PC-3 (cell line): ENCODE measurements at regions not wholly inside any gene's neighbourhood (a gene's known extent, or its start where the extent isn't known, plus 50 kb on each side); places are given as distances from the start of the nearest gene placed in this dataset.

ENCODE experiments used
- ATAC-seq: fragments of 200-7000 bp; cut with Tn5 transposase; 2 replicates; pipeline ENCODE4 v1.9.1; 2020; ENCODE audit warnings: mild to moderate bottlenecking, moderate library complexity
- BruUV-seq: library from RNA; stranded (reverse); fragments of 400-500 nt; replicated peaks from 2 replicates; lab custom pipeline; 2021; lab: Mats Ljungman, UMichigan
- CTCF ChIA-PET: fragments of 300-600 bp; sonication (Branson Sonifier 250); formaldehyde crosslinking; loops from one replicate; lab custom pipeline; 2022; ENCODE audit warnings: antibody characterized with exemption; lab: Charles Lee
- POLR2A ChIA-PET: fragments of 300-600 bp; sonication (Branson Sonifier 250); formaldehyde crosslinking; loops from one replicate; lab custom pipeline; 2022; ENCODE audit warnings: antibody characterized with exemption; ENCODE audit not compliant: unreplicated experiment; lab: Charles Lee
- DNase-seq: peaks from one replicate; pipeline ENCODE4 v3.0.0-alpha.2; 2015
- H2AFZ ChIP-seq: fragments of 300-600 bp; sonication (generic); 2 replicates; pipeline ENCODE4 v1.6.0; 2016; ENCODE audit warnings: antibody characterized with exemption, low read length
- H3F3A ChIP-seq: fragments of 300-600 bp; sonication (generic); one replicate; pipeline ENCODE4 v1.6.0; 2017; ENCODE audit warnings: antibody characterized with exemption, low read length, control low read depth, mild to moderate bottlenecking; ENCODE audit not compliant: unreplicated experiment
- H3K27ac ChIP-seq: fragments of 300-600 bp; sonication (generic); 2 replicates; pipeline ENCODE4 v1.5.1; 2016; ENCODE audit warnings: mild to moderate bottlenecking, low read length
- H3K27me3 ChIP-seq: fragments of 300-600 bp; sonication (generic); 2 replicates; pipeline ENCODE4 v1.6.1; 2016; ENCODE audit warnings: low read length, mixed read lengths
- H3K36me3 ChIP-seq: fragments of 300-600 bp; sonication (generic); 2 replicates; pipeline ENCODE4 v1.6.1; 2016; ENCODE audit warnings: low read depth, mixed run types, low read length, mixed read lengths
- H3K4me1 ChIP-seq: fragments of 300-600 bp; sonication (generic); 2 replicates; pipeline ENCODE4 v1.5.1; 2016; ENCODE audit warnings: low read length; ENCODE audit not compliant: insufficient read depth
- H3K4me2 ChIP-seq: fragments of 300-600 bp; sonication (generic); 2 replicates; pipeline ENCODE4 v1.6.0; 2016; ENCODE audit warnings: low read length
- H3K4me3 ChIP-seq: fragments of 300-600 bp; sonication (generic); 2 replicates; pipeline ENCODE4 v1.5.1; 2016; ENCODE audit warnings: mild to moderate bottlenecking, low read length, mixed read lengths
- H3K79me2 ChIP-seq: fragments of 300-600 bp; sonication (generic); 2 replicates; pipeline ENCODE4 v1.6.1; 2017; ENCODE audit warnings: low read length, mixed read lengths
- H3K9ac ChIP-seq: fragments of 300-600 bp; sonication (generic); 2 replicates; pipeline ENCODE4 v1.6.0; 2016; ENCODE audit warnings: mild to moderate bottlenecking, low read length
- H3K9me2 ChIP-seq: fragments of 300-600 bp; sonication (generic); replicated peaks from 2 replicates; pipeline ENCODE4 v1.6.1; 2016; ENCODE audit warnings: mixed run types, low read length, mixed read lengths
- H3K9me3 ChIP-seq: fragments of 300-600 bp; sonication (generic); 2 replicates; pipeline ENCODE4 v1.6.1; 2016; ENCODE audit warnings: low read length, mixed read lengths
- H4K20me1 ChIP-seq: fragments of 300-600 bp; sonication (generic); 2 replicates; pipeline ENCODE4 v1.6.1; 2016; ENCODE audit warnings: low read length, mixed read lengths
- EZH2 ChIP-seq: fragments of 300-600 bp; sonication (generic); IDR thresholded peaks from one replicate; pipeline ENCODE4 v1.6.1; 2017; ENCODE audit warnings: antibody characterized with exemption, mild to moderate bottlenecking, low read length; ENCODE audit not compliant: unreplicated experiment
- EZH2phosphoT487 ChIP-seq: fragments of 300-600 bp; sonication (generic); IDR thresholded peaks from 2 replicates; pipeline ENCODE4 v1.6.1; 2018; ENCODE audit warnings: mild to moderate bottlenecking, antibody characterized with exemption, low read length, borderline replicate concordance
- intact Hi-C: fragments of 100-400 bp; cut with micrococcal nuclease; formaldehyde crosslinking; loops from 2 replicates; pipeline ENCODE4 v1.9.0; 2023
- TF ChIP-seq, protein P1 (sequence below): fragments of 300-600 bp; sonication (generic); conservative IDR thresholded peaks from 2 replicates; pipeline ENCODE4 v1.5.1; 2017; ENCODE audit warnings: antibody characterized with exemption, low read depth, mild to moderate bottlenecking, low read length

DNA sequence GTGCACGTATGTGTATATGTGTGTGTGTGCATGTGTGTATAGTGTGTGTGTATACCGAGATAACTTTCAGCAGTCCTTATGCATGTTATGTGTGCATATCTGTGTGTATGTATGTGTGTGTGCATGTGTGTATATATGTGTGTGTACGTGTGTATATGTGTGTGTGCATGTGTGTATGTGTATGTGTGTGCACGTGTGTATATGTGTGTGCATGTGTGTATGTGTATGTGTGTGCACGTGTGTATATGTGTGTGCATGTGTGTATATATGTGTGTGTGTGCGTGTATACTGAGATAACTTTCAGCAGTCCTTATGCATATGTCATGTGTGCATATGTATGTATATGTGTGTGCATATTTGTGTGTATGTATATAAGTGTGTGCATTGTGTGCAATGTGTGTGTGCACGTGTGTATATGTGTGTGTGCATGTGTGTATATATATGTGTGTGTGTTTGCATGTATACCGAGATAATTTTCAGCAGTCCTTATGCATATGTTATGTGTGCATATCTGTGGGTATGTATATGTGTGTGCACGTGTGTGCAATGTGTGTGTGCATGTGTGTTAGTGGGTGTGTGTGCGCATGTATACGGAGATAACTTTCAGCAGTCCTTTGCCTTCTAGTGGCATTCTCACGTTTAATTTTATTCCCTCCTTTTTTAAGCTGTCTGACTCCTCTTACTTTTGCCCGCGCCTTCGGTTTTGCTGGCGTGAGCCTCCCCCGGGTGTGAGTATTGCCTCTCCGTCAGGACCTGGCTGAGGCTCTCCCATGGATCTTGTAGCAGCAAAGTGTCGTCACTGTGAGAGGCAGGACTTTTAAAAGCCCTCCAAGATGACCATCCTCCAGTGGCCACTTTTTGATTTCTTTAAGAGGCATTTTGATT, 99.6 kb upstream of the SHOX start:
- no peak overlapping the region for H3K4me2 ChIP-seq
- no peaks in the 10 kb centered on the region for H3K9me2 ChIP-seq
- ChIA-PET POLR2A (no interaction called here), CTCF (no interaction called here)
- H3K27me3 ChIP-seq: no peaks in the 10 kb centered on the region
- H3K9ac ChIP-seq: no peak overlapping the region
- no TSS peak for BruUV-seq
- ATAC-seq (no peak), DNase-seq (no peak)
- H3K36me3 ChIP-seq: no peaks in the 10 kb centered on the region
- no peak overlapping the region for H3K27ac ChIP-seq
- H3K9me3 ChIP-seq: no peaks in the 10 kb centered on the region
- no peaks in the 10 kb centered on the region for H3K4me1 ChIP-seq
- H3K79me2 ChIP-seq: no peaks in the 10 kb centered on the region
- TF ChIP-seq EZH2phosphoT487 (no peak), EZH2 (no peak)
- TF ChIP-seq, protein P1, sequence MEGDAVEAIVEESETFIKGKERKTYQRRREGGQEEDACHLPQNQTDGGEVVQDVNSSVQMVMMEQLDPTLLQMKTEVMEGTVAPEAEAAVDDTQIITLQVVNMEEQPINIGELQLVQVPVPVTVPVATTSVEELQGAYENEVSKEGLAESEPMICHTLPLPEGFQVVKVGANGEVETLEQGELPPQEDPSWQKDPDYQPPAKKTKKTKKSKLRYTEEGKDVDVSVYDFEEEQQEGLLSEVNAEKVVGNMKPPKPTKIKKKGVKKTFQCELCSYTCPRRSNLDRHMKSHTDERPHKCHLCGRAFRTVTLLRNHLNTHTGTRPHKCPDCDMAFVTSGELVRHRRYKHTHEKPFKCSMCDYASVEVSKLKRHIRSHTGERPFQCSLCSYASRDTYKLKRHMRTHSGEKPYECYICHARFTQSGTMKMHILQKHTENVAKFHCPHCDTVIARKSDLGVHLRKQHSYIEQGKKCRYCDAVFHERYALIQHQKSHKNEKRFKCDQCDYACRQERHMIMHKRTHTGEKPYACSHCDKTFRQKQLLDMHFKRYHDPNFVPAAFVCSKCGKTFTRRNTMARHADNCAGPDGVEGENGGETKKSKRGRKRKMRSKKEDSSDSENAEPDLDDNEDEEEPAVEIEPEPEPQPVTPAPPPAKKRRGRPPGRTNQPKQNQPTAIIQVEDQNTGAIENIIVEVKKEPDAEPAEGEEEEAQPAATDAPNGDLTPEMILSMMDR: no peak
- intact Hi-C loops: no loop called here
- H3K4me3 ChIP-seq: no peak overlapping the region
- no peak overlapping the region for H2AFZ ChIP-seq
- no peaks in the 10 kb centered on the region for H4K20me1 ChIP-seq
- H3F3A ChIP-seq: no peaks in the 10 kb centered on the region

DNA sequence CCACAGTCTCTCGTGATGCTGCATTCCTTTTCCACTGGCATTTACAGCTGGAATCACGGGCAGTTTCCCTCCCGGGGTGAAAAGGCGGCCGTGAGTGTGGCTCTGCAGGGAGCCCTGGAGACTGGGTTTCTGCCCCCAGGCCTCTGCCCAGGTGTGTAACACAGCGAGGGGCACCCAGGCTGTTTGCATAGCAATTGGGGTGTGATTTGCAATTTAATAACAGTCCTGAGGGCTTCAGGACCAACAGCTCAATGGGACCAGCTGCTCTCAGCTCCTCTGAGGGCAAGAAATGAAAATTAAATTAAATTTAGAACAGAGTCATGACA, 99.0 kb upstream of the SHOX start:
- Histone ChIP-seq H3K27me3 (no peaks in the 10 kb centered on the region), H3K4me2 (no peak overlapping the region), H3K79me2 (no peaks in the 10 kb centered on the region), H3K9ac (no peak overlapping the region), H3F3A (no peaks in the 10 kb centered on the region), H3K4me1 (no peaks in the 10 kb centered on the region), H3K4me3 (no peak overlapping the region), H3K9me2 (no peaks in the 10 kb centered on the region), H2AFZ (no peak overlapping the region), H4K20me1 (no peaks in the 10 kb centered on the region), H3K27ac (no peak overlapping the region), H3K9me3 (no peaks in the 10 kb centered on the region), H3K36me3 (no peaks in the 10 kb centered on the region)
- intact Hi-C loops: no loop called here
- TF ChIP-seq EZH2: no peak
- TF ChIP-seq, protein P1: no peak
- no peak for TF ChIP-seq EZH2phosphoT487
- DNase-seq (no peak), ATAC-seq (no peak)
- ChIA-PET CTCF (no interaction called here), POLR2A (no interaction called here)
- BruUV-seq: no TSS peak

DNA sequence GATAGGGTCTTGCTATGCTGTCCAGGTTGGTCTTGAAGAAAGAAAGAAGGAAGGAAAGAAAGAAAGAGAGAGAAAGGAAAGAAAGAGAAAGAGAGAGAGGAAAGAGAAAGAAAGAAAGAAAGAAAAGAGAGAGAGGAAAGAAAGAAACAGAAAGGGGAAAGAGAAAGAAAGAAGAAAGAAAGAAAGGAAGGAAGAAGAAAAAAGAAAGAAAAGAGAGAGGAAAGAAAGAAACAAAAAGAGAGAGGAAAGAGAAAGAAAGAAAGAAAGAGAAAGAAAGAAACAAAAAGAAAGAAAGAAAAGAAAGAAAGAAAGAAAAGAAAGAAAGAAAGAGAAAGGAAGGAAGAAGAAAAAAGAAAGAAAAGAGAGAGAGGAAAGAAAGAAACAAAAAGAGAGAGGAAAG, 95.8 kb upstream of the SHOX start:
- H3K4me3 ChIP-seq: no peak overlapping the region
- DNase-seq (no peak), ATAC-seq (no peak)
- no peaks in the 10 kb centered on the region for H3K9me2 ChIP-seq
- H3K36me3 ChIP-seq: no peaks in the 10 kb centered on the region
- ChIA-PET CTCF (no interaction called here), POLR2A (no interaction called here)
- H3K27me3 ChIP-seq: no peaks in the 10 kb centered on the region
- no peaks in the 10 kb centered on the region for H3F3A ChIP-seq
- H3K27ac ChIP-seq: no peak overlapping the region
- H3K9ac ChIP-seq: no peak overlapping the region
- BruUV-seq: no TSS peak
- H4K20me1 ChIP-seq: no peaks in the 10 kb centered on the region
- no peaks in the 10 kb centered on the region for H3K79me2 ChIP-seq
- TF ChIP-seq, protein P1: no peak
- TF ChIP-seq EZH2 (no peak), EZH2phosphoT487 (no peak)
- H3K9me3 ChIP-seq: no peaks in the 10 kb centered on the region
- no peak overlapping the region for H3K4me2 ChIP-seq
- no peaks in the 10 kb centered on the region for H3K4me1 ChIP-seq
- no peak overlapping the region for H2AFZ ChIP-seq
- intact Hi-C loops: no loop called here
